ENCODE measurements at regions not wholly inside any gene's neighbourhood (a gene's known extent, or its start where the extent isn't known, plus 50 kb on each side); places are given as distances from the start of the nearest gene placed in this dataset.
A peak's percentile ranks its signal among the peaks of the same experiment; 100 is the strongest.
"Not testable (repeated sequence)": the region's sequence is repeated elsewhere in the genome, so short reads cannot be mapped to it uniquely, and the experiment has no call there.

DNA sequence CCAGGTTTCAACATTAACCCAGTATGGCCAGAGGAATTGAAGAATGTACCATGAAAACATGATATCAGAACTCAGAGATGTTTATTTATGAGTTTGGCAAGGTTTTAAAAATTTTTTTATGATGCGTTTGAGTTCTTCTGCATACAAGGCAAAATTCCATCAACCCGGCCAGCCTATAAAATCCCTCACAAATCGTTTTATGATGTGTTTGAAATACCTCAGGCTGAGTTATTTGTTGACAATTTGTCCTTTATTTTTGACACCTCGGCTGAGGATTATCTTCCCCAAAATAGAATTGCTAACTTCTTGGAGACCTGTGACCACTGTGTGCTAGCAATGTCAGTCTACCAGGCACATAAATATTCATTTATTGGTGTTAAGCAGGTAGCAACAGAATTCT lies 91.9 kb upstream of the SLC24A3 start:
- DNase-seq, result peak; percentile 2

GRCh38 chr20:19121463-19121862 lies 91.0 kb upstream of the SLC24A3 start:
- DNase-seq, result peak; percentile 40

GRCh38 chr20:19121916-19122315 lies 90.5 kb upstream of the SLC24A3 start:
- DNase-seq, result no peak

DNA sequence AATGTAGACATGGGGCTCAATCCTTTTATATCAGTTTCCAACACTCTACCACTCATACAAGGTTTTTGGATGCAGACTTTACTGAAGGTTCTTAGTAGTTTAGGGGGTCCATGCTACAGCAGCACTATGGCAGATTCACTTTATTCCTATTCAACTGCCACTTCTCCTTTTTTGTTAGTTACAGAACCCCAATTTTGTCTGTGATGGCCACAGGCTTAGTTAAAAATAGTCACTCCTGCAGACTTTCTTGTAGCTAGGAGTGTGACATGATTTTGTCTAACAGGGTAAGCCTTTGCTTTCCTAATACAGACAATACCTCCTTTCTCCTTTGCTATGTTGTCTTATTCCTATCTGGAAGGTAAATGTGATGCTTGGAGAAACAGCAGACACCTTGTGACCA lies 90.0 kb upstream of the SLC24A3 start:
- DNase-seq, result peak; percentile 7

GRCh38 chr20:19125508-19125907 lies 86.9 kb upstream of the SLC24A3 start:
- DNase-seq, result no peak

DNA sequence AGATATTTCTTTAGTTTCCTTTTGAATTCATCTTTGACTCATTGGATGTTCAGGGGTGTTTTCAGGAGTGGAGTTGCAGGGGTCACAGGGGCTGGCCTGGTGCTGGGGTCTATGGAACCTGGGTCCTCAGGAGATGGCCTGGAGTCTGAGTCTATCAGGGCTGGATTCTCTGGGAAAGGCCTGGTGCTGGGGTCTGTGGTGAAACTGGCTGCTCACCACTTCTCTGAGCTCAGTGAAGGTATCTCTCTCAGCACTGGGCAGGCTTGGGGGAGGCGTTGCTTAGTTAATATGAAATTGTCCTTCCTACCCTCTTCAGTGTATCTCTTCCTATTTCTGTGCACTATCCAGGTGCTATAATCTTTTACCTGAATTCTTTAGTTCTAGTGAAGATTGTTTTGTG lies 83.1 kb upstream of the SLC24A3 start:
- peak; percentile 14 for DNase-seq

DNA sequence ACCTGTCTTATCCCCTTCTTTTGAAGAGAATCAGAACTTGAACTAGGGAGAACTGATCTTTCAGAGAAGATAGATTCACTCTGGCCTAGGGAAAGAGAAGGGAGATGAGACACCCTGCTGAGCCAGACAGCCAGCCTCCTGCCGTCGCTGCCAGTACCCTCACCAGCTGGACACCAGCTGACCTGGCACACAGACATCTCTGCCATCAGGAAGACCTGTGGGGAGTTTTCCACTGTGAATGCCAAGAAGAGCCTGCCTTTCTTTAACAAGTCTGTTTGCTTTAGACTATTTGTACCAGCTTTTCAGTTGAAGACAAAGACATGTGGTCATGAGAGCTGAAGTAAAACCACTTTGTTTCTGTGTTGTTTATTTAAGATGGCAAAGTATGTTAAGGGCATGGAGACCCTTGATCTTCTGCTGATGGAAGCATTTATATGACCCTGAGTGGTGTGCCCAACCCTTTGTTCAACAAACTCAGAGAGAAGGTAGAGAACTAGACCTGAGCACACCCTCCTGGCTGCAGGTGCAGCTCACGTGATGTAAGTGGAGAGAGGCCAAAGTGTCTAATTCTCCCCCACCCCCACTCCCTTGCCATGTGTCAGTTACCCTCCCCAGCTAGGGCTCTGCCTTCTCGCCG lies 82.3 kb upstream of the SLC24A3 start:
- peak; percentile 11 for DNase-seq

DNA sequence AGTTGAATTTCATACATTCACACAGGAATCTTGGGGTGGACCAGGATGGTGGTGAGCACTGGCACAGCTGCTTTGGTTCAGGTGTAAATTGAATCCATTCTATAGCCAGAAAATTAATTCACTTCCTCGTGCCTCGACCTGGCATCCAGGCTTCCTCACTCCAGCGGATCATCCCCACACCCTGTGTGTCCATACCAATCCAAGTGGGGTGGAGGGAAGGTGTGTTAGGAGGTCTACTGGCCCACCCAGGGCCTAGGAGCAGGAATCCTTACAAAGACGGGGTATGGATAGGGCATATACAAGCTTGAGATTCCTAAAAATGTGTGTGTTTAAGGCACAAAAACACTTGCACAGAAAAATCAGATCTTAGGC lies 81.8 kb upstream of the SLC24A3 start:
- DNase-seq, result peak; percentile 27

DNA sequence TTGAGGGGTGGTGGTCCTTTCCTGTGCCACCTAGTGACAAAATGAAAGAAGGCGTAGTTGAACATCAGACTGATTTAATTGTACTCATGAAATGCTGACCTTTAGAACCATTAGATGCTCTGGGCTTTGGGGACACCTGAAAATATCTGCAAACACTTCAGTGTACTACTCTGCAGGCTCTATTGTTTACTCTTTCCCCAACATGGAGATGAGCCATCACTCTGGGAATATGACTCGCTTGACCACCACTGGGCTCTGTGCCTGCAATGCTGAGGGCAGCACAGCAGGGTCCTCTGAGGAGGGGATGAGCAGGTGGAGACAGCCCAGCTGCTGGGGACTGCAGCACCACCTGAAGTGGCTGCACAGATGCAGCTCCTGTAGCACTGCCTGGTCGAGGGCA lies 74.8 kb upstream of the SLC24A3 start:
- no peak for DNase-seq

- no peak for DNase-seq
Measured at GRCh38 chr20:19138758-19139157, 73.7 kb upstream of the SLC24A3 start.

DNA sequence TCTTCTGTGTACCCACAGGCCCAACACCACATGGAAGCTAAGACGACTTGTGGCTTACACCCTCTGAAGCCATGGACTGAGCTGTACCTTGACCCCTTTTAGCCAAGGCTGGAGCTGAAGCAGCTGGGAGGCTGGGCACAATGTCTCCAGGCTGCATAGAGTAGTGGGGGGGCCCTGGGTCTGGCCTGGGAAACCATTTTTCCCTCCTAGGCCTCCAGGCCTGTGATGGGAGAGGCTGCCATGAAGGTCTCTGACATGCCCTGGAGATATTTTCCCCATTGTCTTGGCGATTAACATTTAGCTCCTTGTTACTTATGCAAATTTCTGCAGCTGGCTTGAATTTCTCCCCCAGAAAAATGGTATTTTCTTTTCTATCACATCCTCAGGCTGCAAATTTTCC lies 72.9 kb upstream of the SLC24A3 start:
- DNase-seq, result not testable (repeated sequence)

DNA sequence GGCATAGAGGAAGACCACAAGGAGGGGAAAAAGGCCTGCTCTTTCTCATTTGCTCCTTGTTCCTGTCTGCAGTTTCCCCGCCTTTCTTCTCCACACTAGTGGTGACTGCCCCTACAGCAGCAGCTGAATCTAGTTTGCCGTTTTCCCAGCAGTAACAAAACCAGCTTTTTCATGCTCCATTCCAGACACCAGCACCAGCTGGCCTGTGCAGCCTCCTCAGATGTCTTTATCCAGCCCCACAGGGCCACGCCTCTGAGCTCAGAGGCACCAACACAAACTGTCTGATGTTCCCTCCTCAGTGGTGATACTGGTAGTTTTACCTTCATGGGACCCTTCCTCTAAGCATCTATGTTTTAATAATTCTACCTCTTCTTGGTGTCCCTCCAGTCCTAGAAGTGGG lies 70.4 kb upstream of the SLC24A3 start:
- DNase-seq, result no peak

GRCh38 chr20:19143890-19144289 lies 68.6 kb upstream of the SLC24A3 start:
- no peak for DNase-seq

DNA sequence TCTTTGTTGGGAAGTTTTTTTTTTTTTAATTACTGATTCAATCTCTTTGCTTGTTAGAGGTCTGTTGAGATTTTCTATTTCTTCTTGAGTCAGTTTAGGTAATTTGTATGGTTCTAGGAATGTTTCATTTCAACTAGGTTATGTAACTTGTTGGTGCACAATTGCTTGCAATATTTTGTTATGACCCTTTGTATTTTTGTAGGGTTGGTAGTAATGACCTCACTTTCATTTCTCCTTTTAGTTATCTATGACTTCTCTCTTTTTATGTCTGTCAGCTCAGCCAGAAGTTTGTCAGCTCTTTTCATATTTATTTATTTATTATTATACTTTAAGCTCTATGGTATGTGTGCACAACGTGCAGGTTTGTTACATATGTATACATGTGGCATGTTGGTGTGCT lies 51.1 kb upstream of the SLC24A3 start:
- no peak for DNase-seq

All from islet precursor cell (in vitro differentiated cells).